Ramos (cell line): ENCODE measurements at regions not wholly inside any gene's neighbourhood (a gene's known extent, or its start where the extent isn't known, plus 50 kb on each side); places are given as distances from the start of the nearest gene placed in this dataset.

Experiments used
- in situ Hi-C: fragments of 300-500 bp; cut with MboI; formaldehyde crosslinking; loops from one replicate; pipeline ENCODE4 v1.14.3; 2022; ENCODE audit warnings: low sequenced_read_pairs; ENCODE audit not compliant: unreplicated experiment

- in situ Hi-C loops = no loop called here
Observed at GRCh38 chr9:1612886-1613285, 402.3 kb upstream of the SMARCA2 start.

- in situ Hi-C loops = no loop called here
Observed at GRCh38 chr9:1617419-1617818, 397.7 kb upstream of the SMARCA2 start.

- in situ Hi-C loops = no loop called here
Observed at GRCh38 chr9:1619915-1620710, 395.0 kb upstream of the SMARCA2 start.

DNA sequence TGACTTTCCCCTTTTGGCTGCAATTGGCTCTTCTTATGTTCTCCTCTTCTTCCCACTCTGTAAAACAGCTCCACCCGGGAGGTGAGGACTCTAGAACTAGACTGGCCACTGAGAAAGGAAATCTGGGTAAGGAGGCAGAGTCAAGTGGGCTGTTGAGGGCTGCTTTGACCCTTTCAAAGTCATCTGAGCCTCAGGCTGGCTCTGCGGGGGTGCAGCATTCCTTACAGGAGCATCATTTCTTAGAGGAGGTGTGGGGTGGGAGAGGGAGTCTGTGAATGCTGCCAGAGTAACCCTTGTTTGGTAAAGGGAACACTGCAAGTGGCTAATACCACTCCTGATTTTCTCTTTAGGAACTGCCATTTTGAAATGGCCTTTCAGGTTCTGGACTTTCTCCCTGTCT lies 377.7 kb upstream of the SMARCA2 start:
- in situ Hi-C loops = no loop called here

- in situ Hi-C loops = no loop called here
Observed at GRCh38 chr9:1639166-1639565, 376.0 kb upstream of the SMARCA2 start.

DNA sequence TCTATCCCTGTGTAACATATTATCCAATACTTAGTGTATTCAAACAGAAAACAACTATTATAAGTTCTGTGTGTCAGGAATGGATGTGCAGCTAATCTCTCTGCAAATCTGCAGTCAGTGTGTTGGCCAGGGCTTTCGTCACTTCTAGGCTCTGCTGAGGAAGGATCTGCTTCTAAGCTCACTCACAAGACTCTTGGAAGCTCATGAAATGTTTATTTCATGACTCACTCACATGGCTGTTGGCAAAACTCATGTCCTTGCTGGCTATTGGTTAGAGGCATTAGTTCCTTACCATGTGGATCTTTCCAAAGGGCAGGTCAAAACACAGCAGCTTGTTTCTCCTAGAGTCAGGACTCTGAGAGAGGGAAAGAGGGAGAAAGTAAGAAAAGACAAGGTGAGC lies 367.4 kb upstream of the SMARCA2 start:
- in situ Hi-C loops = no loop called here

- in situ Hi-C loops = no loop called here
Observed at GRCh38 chr9:1653282-1653681, 361.9 kb upstream of the SMARCA2 start.

- in situ Hi-C loops = no loop called here
Observed at GRCh38 chr9:1658661-1659362, 356.3 kb upstream of the SMARCA2 start.

DNA sequence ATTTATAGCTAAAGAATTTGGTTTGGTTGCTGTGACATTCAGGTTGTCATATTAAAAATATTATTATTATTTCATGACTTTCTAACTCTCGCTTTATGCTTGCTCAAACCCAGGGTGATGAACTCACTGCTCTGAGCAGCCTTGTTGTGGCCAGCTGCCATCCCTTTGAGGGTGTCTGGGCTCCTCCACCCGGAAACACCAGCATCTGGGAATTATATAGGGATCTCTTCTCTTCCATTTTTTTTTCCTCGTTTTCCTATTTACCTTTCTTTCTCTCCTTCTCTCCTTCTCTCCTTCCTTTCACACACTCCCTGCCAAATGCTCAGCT lies 355.8 kb upstream of the SMARCA2 start:
- in situ Hi-C loops = no loop called here

DNA sequence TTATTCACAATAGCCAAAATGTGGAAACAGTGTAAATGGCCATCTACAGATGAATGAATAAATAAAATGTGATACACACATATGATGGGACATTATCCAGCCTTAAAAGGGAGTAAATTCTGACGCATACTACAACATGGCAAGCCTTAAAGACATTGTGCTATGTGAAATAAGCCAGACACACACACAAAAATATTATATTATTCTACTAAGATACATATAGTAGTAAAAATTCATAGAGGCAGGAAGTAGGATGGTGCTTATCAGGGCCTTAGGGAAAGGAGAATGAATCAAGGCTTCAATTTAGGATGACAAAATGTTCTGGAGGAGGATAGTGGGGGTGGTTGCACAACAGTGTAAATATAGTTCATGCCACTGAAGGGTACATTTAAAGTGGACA lies 346.7 kb upstream of the SMARCA2 start:
- in situ Hi-C loops = no loop called here

GRCh38 chr9:1673300-1673699 lies 341.8 kb upstream of the SMARCA2 start:
- in situ Hi-C loops = no loop called here

DNA sequence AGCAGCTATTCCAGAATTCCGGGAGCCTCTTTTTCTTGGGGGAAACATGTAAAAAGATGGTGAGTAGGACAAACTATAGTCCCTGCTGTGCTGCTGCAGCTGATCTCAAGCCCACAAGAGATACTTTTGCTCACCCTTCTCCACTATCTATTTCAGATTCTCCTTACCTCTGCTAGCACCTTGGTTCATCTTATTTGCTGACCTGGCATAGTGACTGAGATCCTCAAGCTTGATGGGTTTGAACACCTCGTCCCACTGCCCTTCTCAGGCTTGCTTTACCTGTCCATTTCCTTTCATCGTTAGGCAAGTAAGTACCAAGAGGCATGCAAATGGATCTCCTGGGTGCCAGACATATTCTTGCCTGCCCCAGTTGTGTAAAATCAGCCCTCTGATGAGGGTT lies 338.4 kb upstream of the SMARCA2 start:
- in situ Hi-C loops = no loop called here

DNA sequence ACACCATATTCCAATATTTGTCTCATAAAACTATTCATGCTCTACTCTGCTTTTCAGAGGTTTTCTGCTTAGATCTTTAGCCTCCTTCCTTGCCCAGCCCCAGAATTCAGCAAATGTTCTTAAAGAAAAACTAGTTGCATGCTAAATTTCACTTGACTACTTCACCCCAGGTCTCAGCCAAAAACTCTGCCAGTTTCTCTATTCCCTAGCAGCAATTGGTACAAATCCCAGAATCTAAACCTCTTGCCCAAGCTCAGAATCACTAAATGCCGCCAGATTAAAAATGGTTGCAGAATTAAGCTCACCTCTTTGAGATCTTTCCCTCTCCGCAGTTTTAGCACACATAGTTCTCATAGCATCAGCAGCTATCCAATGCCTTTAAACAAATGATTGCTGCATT lies 331.2 kb upstream of the SMARCA2 start:
- in situ Hi-C loops = no loop called here

- in situ Hi-C loops = no loop called here
Observed at GRCh38 chr9:1698991-1699390, 316.2 kb upstream of the SMARCA2 start.

- in situ Hi-C loops = loop anchor here (25.0 kb wide), 1 partner anchor 386 kb away; no protein-coding TSS in a partner anchor
Observed at GRCh38 chr9:1701113-1701512, 314.0 kb upstream of the SMARCA2 start.

- in situ Hi-C loops = loop anchor here (25.0 kb wide), 1 partner anchor 385 kb away; no protein-coding TSS in a partner anchor
Observed at GRCh38 chr9:1702701-1703100, 312.4 kb upstream of the SMARCA2 start.

- in situ Hi-C loops = loop anchor here (25.0 kb wide), 1 partner anchor 380 kb away; no protein-coding TSS in a partner anchor
Observed at GRCh38 chr9:1707291-1707690, 307.9 kb upstream of the SMARCA2 start.

GRCh38 chr9:1708219-1708618 lies 306.9 kb upstream of the SMARCA2 start:
- in situ Hi-C loops = loop anchor here (25.0 kb wide), 1 partner anchor 379 kb away; no protein-coding TSS in a partner anchor

DNA sequence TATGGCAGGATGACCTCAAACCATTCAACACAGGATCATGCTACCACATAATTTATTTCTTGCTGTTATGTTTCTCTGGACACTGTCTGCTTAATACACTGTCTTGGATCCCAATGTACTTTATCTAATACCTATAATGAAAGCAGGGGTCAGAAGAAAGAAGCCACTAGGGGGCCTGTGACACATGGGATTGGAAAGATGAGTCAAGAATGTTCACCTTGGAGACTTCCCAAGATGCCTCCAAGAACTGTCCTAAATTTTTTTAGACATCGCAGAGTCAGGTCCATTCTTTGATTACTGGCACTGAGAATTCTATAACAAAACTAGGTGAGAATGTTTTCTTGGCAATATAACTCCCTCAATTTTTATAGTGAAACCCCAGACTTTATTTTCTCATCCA lies 305.8 kb upstream of the SMARCA2 start:
- in situ Hi-C loops = loop anchor here (25.0 kb wide), 1 partner anchor 378 kb away; no protein-coding TSS in a partner anchor

DNA sequence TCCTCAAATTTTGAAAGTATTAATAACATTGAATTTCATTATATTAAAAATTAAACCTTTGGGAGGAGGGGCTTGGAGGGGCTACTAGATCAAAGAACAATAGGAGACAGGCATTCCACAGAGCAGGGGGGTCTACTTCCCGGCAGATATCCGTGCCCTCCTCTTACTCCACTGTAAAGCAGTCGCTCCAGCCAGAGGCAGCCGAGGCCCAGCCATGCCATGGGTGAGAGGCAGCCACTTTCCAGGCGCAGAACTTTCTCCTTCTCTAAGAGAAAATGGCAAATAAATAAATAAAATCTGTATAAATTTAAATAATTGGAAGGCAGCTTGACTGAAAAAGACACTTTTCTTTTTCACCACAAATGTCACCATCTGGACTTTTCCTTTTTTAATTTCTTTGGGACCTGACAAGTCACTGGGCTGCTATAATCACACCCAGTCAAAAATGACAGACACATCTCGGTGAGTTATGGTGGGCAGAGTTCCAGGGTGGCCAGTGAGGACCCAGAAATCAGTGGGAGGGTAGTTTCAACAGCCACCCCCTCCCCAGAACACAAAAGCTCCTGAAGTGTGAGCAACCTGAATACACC lies 302.2 kb upstream of the SMARCA2 start:
- in situ Hi-C loops = loop anchor here (25.0 kb wide), 1 partner anchor 374 kb away; no protein-coding TSS in a partner anchor

- in situ Hi-C loops = loop anchor here (25.0 kb wide), 1 partner anchor 373 kb away; no protein-coding TSS in a partner anchor
Observed at GRCh38 chr9:1713841-1714240, 301.3 kb upstream of the SMARCA2 start.
